Esophagus squamous epithelium (tissue), 4 donors: ENCODE measurements at regions not wholly inside any gene's neighbourhood (a gene's known extent, or its start where the extent isn't known, plus 50 kb on each side); places are given as distances from the start of the nearest gene placed in this dataset.

Source experiments
- POLR2A ChIP-seq, 4 donors: fragments of 450-650 bp; IDR thresholded peaks; one replicate each; pipeline ENCODE4 v1.6.1; 2017; ENCODE audit warnings: antibody characterized with exemption in 4 of 4, mild to moderate bottlenecking in 4 of 4, moderate library complexity in 3 of 4
- TF ChIP-seq, protein P1 (sequence below), 6 experiments: fragments of 450-650 bp in 4 of 6; fragments of 200-600 bp in 2 of 6; sonication (generic) in 2 of 6; IDR thresholded peaks; one replicate each; pipeline ENCODE4 v1.5.1; 2016 to 2019; ENCODE audit warnings: antibody characterized with exemption in 6 of 6, mild to moderate bottlenecking in 4 of 6, moderate library complexity in 4 of 6

DNA sequence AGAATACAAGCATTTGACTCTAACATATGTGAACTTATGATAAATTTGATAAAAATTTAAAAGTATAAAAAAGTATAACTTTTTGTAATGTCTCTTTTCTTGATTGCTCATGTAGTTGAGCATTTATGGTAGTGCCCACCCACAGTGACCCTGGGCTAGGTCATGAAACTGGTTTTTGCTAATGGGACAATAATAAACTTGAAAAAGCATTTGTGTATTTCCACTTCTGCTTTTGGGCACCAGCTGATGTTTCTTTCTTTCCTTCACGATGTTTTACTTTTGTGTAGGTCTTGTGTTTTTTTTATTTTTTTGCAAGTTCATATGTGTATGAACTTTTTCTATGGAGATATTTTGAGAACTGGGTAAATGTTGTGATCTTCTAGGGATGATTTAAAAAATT, 313.1 kb downstream of the CBLL2 start:
- TF ChIP-seq, protein P1, sequence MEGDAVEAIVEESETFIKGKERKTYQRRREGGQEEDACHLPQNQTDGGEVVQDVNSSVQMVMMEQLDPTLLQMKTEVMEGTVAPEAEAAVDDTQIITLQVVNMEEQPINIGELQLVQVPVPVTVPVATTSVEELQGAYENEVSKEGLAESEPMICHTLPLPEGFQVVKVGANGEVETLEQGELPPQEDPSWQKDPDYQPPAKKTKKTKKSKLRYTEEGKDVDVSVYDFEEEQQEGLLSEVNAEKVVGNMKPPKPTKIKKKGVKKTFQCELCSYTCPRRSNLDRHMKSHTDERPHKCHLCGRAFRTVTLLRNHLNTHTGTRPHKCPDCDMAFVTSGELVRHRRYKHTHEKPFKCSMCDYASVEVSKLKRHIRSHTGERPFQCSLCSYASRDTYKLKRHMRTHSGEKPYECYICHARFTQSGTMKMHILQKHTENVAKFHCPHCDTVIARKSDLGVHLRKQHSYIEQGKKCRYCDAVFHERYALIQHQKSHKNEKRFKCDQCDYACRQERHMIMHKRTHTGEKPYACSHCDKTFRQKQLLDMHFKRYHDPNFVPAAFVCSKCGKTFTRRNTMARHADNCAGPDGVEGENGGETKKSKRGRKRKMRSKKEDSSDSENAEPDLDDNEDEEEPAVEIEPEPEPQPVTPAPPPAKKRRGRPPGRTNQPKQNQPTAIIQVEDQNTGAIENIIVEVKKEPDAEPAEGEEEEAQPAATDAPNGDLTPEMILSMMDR (IDR thresholded peaks at IDR 0.05) = no peak
- no peak for TF ChIP-seq POLR2A (IDR thresholded peaks at IDR 0.05)
